NCI-H748 (cell line): ENCODE measurements at regions not wholly inside any gene's neighbourhood (a gene's known extent, or its start where the extent isn't known, plus 50 kb on each side); places are given as distances from the start of the nearest gene placed in this dataset.
"Not testable (repeated sequence)": the region's sequence is repeated elsewhere in the genome, so short reads cannot be mapped to it uniquely, and the experiment has no call there.

Experiments used
- DNase-seq: peaks from one replicate; lab custom pipeline; 2025; ENCODE audit not compliant: unreplicated experiment; lab: John Stamatoyannopoulos, UW

GRCh38 chr9:115849679-115850412, 303.7 kb upstream of the PAPPA start:
- DNase-seq: no peak

GRCh38 chr9:115850548-115851304, 302.9 kb upstream of the PAPPA start:
- no peak for DNase-seq

- DNase-seq: no peak
Observed at GRCh38 chr9:115855458-115856133, 298.0 kb upstream of the PAPPA start.

GRCh38 chr9:115858421-115858820, 295.2 kb upstream of the PAPPA start:
- not testable (repeated sequence) for DNase-seq

- DNase-seq: no peak
Observed at GRCh38 chr9:115862021-115862420, 291.6 kb upstream of the PAPPA start.

GRCh38 chr9:115864581-115864980, 289.0 kb upstream of the PAPPA start:
- DNase-seq: no peak

GRCh38 chr9:115867326-115867725, 286.3 kb upstream of the PAPPA start:
- no peak for DNase-seq

- DNase-seq: no peak
Observed at GRCh38 chr9:115877852-115878438, 275.6 kb upstream of the PAPPA start.

GRCh38 chr9:115879451-115879850, 274.1 kb upstream of the PAPPA start:
- DNase-seq: no peak

- no peak for DNase-seq
Observed at GRCh38 chr9:115880221-115880885, 273.2 kb upstream of the PAPPA start.

- DNase-seq: no peak
Observed at GRCh38 chr9:115882911-115883310, 270.7 kb upstream of the PAPPA start.

GRCh38 chr9:115883467-115884329, 269.9 kb upstream of the PAPPA start:
- peak; percentile 73 for DNase-seq

- no peak for DNase-seq
Observed at GRCh38 chr9:115884846-115885245, 268.7 kb upstream of the PAPPA start.

- no peak for DNase-seq
Observed at GRCh38 chr9:115888131-115888530, 265.5 kb upstream of the PAPPA start.

- no peak for DNase-seq
Observed at GRCh38 chr9:115891929-115892328, 261.7 kb upstream of the PAPPA start.

- DNase-seq: not testable (repeated sequence)
Observed at GRCh38 chr9:115898478-115898877, 255.1 kb upstream of the PAPPA start.

- no peak for DNase-seq
Observed at GRCh38 chr9:115900698-115901097, 252.9 kb upstream of the PAPPA start.

- DNase-seq: no peak
Observed at GRCh38 chr9:115910959-115911358, 242.6 kb upstream of the PAPPA start.

GRCh38 chr9:115912086-115912485, 241.5 kb upstream of the PAPPA start:
- DNase-seq: no peak

GRCh38 chr9:115913696-115914095, 239.9 kb upstream of the PAPPA start:
- DNase-seq: no peak
